Esophagus squamous epithelium (tissue), 4 donors: ENCODE measurements at regions not wholly inside any gene's neighbourhood (a gene's known extent, or its start where the extent isn't known, plus 50 kb on each side); places are given as distances from the start of the nearest gene placed in this dataset.

Experiments
- CTCF ChIP-seq, 6 experiments: fragments of 450-650 bp in 4 of 6; fragments of 200-600 bp in 2 of 6; sonication (generic) in 2 of 6; IDR thresholded peaks; one replicate each; pipeline ENCODE4 v1.5.1; 2016 to 2019; ENCODE audit warnings: antibody characterized with exemption in 6 of 6, mild to moderate bottlenecking in 4 of 6, moderate library complexity in 4 of 6
- POLR2A ChIP-seq, 4 donors: fragments of 450-650 bp; IDR thresholded peaks; one replicate each; pipeline ENCODE4 v1.6.1; 2017; ENCODE audit warnings: antibody characterized with exemption in 4 of 4, mild to moderate bottlenecking in 4 of 4, moderate library complexity in 3 of 4

DNA sequence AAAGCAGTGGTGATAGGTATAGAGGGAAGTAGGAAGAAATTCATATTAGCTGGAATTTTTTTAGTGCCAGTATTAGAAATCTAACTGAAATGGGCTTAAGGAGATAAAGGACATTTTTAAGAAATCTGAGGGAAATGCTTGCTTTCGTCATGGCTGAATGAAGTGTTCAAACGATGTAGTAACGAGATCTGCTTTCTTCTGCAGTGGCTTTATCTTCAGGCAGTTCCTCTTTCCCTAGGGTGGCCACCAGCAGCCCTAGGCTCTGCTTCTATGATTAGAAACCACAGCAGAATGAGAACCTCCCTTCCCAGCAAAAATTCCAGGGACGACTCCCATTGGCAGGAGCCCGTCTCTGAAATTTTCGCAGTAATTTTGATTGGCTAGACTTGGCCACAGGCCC lies 163.9 kb upstream of the FRMD6 start:
- TF ChIP-seq CTCF (IDR thresholded peaks at IDR 0.05) (no peak), POLR2A (IDR thresholded peaks at IDR 0.05) (no peak)
